Esophagus squamous epithelium (tissue), 5 donors: ENCODE measurements at regions not wholly inside any gene's neighbourhood (a gene's known extent, or its start where the extent isn't known, plus 50 kb on each side); places are given as distances from the start of the nearest gene placed in this dataset.

ENCODE experiments used
- DNase-seq: peaks from one replicate; lab custom pipeline; 2025; lab: John Stamatoyannopoulos, UW
- H3K27ac ChIP-seq, 4 donors: fragments of 200-600 bp; sonication (generic); one replicate each; pipeline ENCODE4 v1.5.1; 2016 to 2019; ENCODE audit warnings: mild to moderate bottlenecking in 1 of 4
- H3K27me3 ChIP-seq, 4 donors: fragments of 200-600 bp; sonication (generic); 1 replicate in 3 of 4; 2 replicates in 1 of 4; pipeline versions ENCODE4 v1.5.1 to v1.6.0; 2017 to 2021; ENCODE audit warnings: antibody characterized with exemption in 1 of 4
- H3K36me3 ChIP-seq, 3 donors: fragments of 200-600 bp; sonication (generic); one replicate each; pipeline ENCODE4 v1.5.1; 2016 to 2019
- H3K4me1 ChIP-seq, 3 donors: fragments of 200-600 bp; sonication (generic); one replicate each; pipeline ENCODE4 v1.5.1; 2017 to 2019
- H3K4me3 ChIP-seq, 4 donors: fragments of 200-600 bp; sonication (generic); 1 replicate in 3 of 4; 2 replicates in 1 of 4; pipeline ENCODE4 v1.5.1; 2016 to 2019; ENCODE audit warnings: mild to moderate bottlenecking in 2 of 4, moderate library complexity in 1 of 4
- H3K9me3 ChIP-seq, 3 donors: fragments of 200-600 bp; sonication (generic); one replicate each; pipeline ENCODE4 v1.5.1; 2016 to 2019
- POLR2A ChIP-seq, 4 donors: fragments of 450-650 bp; IDR thresholded peaks; one replicate each; pipeline ENCODE4 v1.6.1; 2017; ENCODE audit warnings: antibody characterized with exemption in 4 of 4, mild to moderate bottlenecking in 4 of 4, moderate library complexity in 3 of 4
- WGBS, 2 donors: methylation state at CpG; one replicate each; pipeline ENCODE4 v1.1.5; 2018; 5-methylcytosine and 5-hydroxymethylcytosine counted together
- intact Hi-C: fragments of 100-400 bp; cut with DNase I; formaldehyde crosslinking; loops from one replicate; pipeline ENCODE4 v1.15.0; 2022
- TF ChIP-seq, protein P1 (sequence below), 6 experiments: fragments of 450-650 bp in 4 of 6; fragments of 200-600 bp in 2 of 6; sonication (generic) in 2 of 6; IDR thresholded peaks; one replicate each; pipeline ENCODE4 v1.5.1; 2016 to 2019; ENCODE audit warnings: antibody characterized with exemption in 6 of 6, mild to moderate bottlenecking in 4 of 6, moderate library complexity in 4 of 6
- donor health status: DM: yes; HTN: yes; CAD: no.

DNA sequence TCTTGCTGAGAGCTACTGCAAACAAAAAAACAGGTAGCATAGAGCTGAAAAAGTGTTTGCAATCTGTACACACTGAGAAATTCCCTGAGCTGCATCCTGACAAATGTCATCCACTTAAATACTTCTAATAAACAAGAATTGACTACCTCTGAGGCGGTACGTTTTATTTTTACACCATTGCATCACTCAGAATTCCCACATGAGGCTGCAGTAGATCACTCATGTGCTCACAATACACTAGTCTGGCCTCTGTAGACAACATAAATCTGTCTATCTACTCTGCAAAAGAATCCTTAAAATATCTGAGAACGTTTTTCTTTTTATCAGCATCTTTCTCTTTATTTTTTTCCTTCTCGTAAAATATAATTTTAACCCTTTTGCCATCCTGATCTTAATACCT, 661.4 kb downstream of the EPHA7 start:
- Histone ChIP-seq H3K4me1 (no peaks in the 10 kb centered on the region), H3K4me3 (no peak overlapping the region), H3K27me3 (no peaks in the 10 kb centered on the region), H3K27ac (no peak overlapping the region), H3K36me3 (no peaks in the 10 kb centered on the region), H3K9me3 (peaks cover 0 to 4% (median 0%) of the 10 kb centered on the region in 3 donors)
- no peak for TF ChIP-seq POLR2A (IDR thresholded peaks at IDR 0.05)
- TF ChIP-seq, protein P1, sequence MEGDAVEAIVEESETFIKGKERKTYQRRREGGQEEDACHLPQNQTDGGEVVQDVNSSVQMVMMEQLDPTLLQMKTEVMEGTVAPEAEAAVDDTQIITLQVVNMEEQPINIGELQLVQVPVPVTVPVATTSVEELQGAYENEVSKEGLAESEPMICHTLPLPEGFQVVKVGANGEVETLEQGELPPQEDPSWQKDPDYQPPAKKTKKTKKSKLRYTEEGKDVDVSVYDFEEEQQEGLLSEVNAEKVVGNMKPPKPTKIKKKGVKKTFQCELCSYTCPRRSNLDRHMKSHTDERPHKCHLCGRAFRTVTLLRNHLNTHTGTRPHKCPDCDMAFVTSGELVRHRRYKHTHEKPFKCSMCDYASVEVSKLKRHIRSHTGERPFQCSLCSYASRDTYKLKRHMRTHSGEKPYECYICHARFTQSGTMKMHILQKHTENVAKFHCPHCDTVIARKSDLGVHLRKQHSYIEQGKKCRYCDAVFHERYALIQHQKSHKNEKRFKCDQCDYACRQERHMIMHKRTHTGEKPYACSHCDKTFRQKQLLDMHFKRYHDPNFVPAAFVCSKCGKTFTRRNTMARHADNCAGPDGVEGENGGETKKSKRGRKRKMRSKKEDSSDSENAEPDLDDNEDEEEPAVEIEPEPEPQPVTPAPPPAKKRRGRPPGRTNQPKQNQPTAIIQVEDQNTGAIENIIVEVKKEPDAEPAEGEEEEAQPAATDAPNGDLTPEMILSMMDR (IDR thresholded peaks at IDR 0.05) = no peak
- no peak for DNase-seq
- WGBS, 2 donors = 55 to 63% methylated on average over 4 of the region's 4 CpGs
- intact Hi-C loops = no loop called here

DNA sequence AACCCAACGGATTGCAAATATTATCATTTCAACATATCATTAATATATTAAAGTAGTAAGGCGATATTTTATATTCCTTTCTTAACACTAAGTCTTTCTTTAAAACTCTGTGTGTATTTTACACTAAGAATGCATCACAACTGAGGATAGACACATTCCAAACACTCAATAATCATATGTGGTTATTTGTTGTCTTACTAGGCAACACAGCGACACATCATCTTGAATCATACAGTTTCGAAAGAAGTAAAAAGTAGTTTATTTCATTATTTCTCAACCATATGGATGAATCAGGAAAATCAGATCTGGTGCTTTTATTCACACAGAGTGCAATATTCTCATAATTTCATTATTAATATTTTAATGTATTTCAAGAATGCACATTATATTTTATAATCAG, 662.4 kb downstream of the EPHA7 start:
- H3K36me3 ChIP-seq = no peaks in the 10 kb centered on the region
- WGBS, 2 donors = 66 to 81% methylated on average over 4 of the region's 4 CpGs
- no peaks in the 10 kb centered on the region for H3K4me1 ChIP-seq
- peaks cover 0 to 5% (median 0%) of the 10 kb centered on the region in 3 donors for H3K9me3 ChIP-seq
- no peak overlapping the region for H3K4me3 ChIP-seq
- DNase-seq = no peak
- TF ChIP-seq POLR2A (IDR thresholded peaks at IDR 0.05) = no peak
- TF ChIP-seq, protein P1 (IDR thresholded peaks at IDR 0.05) = no peak
- H3K27ac ChIP-seq = no peak overlapping the region
- intact Hi-C loops = no loop called here
- no peaks in the 10 kb centered on the region for H3K27me3 ChIP-seq

DNA sequence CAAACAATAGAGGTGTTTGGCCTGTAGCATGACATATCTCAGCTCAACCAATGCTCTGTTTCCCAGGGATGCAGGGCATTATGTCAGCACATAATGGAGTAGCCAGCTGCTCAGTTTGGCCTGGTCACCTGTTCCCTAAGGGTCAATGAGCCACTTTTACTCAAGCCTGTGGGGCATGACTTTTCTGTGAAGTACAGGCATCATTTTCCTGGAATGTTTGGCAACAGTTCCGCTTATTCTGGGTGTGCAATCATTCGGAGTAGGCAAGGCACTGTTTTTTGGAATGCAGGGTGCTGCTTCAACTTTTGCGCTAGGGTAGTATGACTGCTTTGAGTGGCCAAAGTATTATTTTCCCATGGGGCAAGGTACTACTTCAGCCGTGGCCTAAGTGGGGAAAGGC, 665.4 kb downstream of the EPHA7 start:
- DNase-seq = no peak
- intact Hi-C loops = no loop called here
- H3K9me3 ChIP-seq = peaks cover 0 to 5% (median 0%) of the 10 kb centered on the region in 3 donors

DNA sequence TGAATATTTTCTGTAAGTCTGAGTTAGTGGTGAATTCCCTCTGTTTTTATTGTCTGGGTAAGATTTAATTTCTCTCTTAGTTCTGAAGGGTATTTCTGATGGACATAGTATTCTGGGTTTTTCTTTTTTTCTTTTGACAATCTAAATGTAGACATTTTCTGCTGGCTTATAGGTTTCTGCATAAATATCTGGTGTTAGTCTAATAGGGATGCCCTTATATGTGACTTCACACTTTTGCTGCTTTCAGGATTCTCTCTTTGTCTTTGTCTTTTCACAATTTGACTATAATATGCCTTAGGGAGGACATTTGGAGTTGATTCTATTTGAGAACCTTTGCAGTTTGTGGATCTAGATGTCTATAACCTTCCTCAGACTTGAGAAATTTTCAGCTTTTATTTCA, 667.2 kb downstream of the EPHA7 start:
- Histone ChIP-seq H3K36me3 (no peaks in the 10 kb centered on the region), H3K27me3 (no peaks in the 10 kb centered on the region), H3K27ac (no peak overlapping the region), H3K9me3 (peaks cover 0 to 5% (median 0%) of the 10 kb centered on the region in 3 donors), H3K4me3 (no peak overlapping the region), H3K4me1 (no peaks in the 10 kb centered on the region)
- TF ChIP-seq POLR2A (IDR thresholded peaks at IDR 0.05) = no peak
- TF ChIP-seq, protein P1 (IDR thresholded peaks at IDR 0.05) = no peak
- no peak for DNase-seq
- intact Hi-C loops = no loop called here

More for the DNA sequence above, 665.4 kb downstream of the EPHA7 start:
- Histone ChIP-seq H3K4me1 (no peaks in the 10 kb centered on the region), H3K27me3 (no peaks in the 10 kb centered on the region), H3K36me3 (no peaks in the 10 kb centered on the region), H3K27ac (no peak overlapping the region), H3K4me3 (no peak overlapping the region)
- no peak for TF ChIP-seq POLR2A (IDR thresholded peaks at IDR 0.05)
- TF ChIP-seq, protein P1 (IDR thresholded peaks at IDR 0.05) = no peak
- WGBS, 2 donors = 73 to 94% methylated on average over 2 to 3 of the region's 4 CpGs

DNA sequence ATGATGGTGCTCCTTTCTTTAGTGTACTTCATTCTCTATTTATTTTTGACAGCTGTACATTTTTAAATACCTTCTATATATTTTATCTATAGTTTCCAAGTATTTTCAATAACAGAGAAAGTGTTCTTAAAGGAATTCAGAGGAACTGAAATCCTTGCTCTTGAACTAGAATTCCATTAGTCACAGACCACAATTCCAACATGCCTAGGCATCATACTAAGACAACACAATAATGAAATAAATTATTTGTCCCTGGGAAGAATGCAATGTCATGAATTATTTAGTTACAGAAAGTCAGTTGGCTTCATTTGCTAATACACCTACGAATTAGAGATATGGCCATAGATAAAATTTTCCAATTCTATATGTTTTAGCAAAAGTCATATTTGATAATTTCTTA, 671.2 kb downstream of the EPHA7 start:
- no peaks in the 10 kb centered on the region for H3K27me3 ChIP-seq
- DNase-seq = no peak
- peaks cover 0 to 3% (median 0%) of the 10 kb centered on the region in 3 donors for H3K9me3 ChIP-seq
- no peaks in the 10 kb centered on the region for H3K36me3 ChIP-seq
- TF ChIP-seq POLR2A (IDR thresholded peaks at IDR 0.05) = no peak
- TF ChIP-seq, protein P1 (IDR thresholded peaks at IDR 0.05) = no peak
- WGBS, 2 donors = 67 to 75% methylated on average over 1 of the region's 1 CpG
- no peak overlapping the region for H3K4me3 ChIP-seq
- intact Hi-C loops = no loop called here
- no peaks in the 10 kb centered on the region for H3K4me1 ChIP-seq
- no peak overlapping the region for H3K27ac ChIP-seq
